H9 (cell line): ENCODE measurements at regions not wholly inside any gene's neighbourhood (a gene's known extent, or its start where the extent isn't known, plus 50 kb on each side); places are given as distances from the start of the nearest gene placed in this dataset.

Experiments
- DNase-seq: peaks from one replicate; pipeline ENCODE4 v3.0.0-alpha.2; 2017
- H2AFZ ChIP-seq: one replicate; pipeline ENCODE4 v1.6.1; 2013; ENCODE audit warnings: mild to moderate bottlenecking, low read length, control low read depth, moderate library complexity
- H2AK5ac ChIP-seq: 2 replicates; pipeline ENCODE4 v1.6.1; 2013; ENCODE audit warnings: low read length, control low read depth, mixed read lengths; ENCODE audit not compliant: insufficient read length
- H2BK120ac ChIP-seq: one replicate; pipeline ENCODE4 v1.6.1; 2013; ENCODE audit warnings: low read depth, mild to moderate bottlenecking, low read length, control low read depth, inconsistent platforms; ENCODE audit not compliant: poor library complexity, severe bottlenecking
- H2BK12ac ChIP-seq: 2 replicates; pipeline ENCODE4 v1.6.1; 2013; ENCODE audit warnings: low read length, control low read depth, mixed read lengths, low read depth; ENCODE audit not compliant: insufficient read length
- H2BK15ac ChIP-seq: 2 replicates; pipeline ENCODE4 v1.6.1; 2013; ENCODE audit warnings: low read depth, low read length, control low read depth
- H2BK20ac ChIP-seq: one replicate; pipeline ENCODE4 v1.6.1; 2013; ENCODE audit warnings: low read depth, mild to moderate bottlenecking, low read length, control low read depth, inconsistent platforms; ENCODE audit not compliant: poor library complexity, severe bottlenecking
- H2BK5ac ChIP-seq: 2 replicates; pipeline ENCODE4 v1.6.1; 2013; ENCODE audit warnings: low read length, control low read depth, mixed read lengths; ENCODE audit not compliant: insufficient read length
- H3K14ac ChIP-seq: 2 replicates; pipeline ENCODE4 v1.6.1; 2013; ENCODE audit warnings: low read length, control low read depth; ENCODE audit not compliant: insufficient read depth
- H3K18ac ChIP-seq: 2 replicates; pipeline ENCODE4 v1.6.1; 2013; ENCODE audit warnings: low read depth, mild to moderate bottlenecking, mixed read lengths, low read length, control low read depth; ENCODE audit not compliant: insufficient read length
- H3K23ac ChIP-seq: 2 replicates; pipeline ENCODE4 v1.6.1; 2013; ENCODE audit warnings: low read length, control low read depth, mixed read lengths, low read depth; ENCODE audit not compliant: insufficient read length
- H3K23me2 ChIP-seq: 2 replicates; pipeline ENCODE4 v1.6.1; 2013; ENCODE audit warnings: low read depth, mild to moderate bottlenecking, mixed read lengths, low read length, control low read depth; ENCODE audit not compliant: insufficient read length, poor library complexity, severe bottlenecking
- H3K27ac ChIP-seq: 2 replicates; pipeline ENCODE4 v1.5.1; 2013; ENCODE audit warnings: low read length, control low read depth, mixed read lengths, low read depth; ENCODE audit not compliant: insufficient read length
- H3K27me3 ChIP-seq: 2 replicates; pipeline ENCODE4 v1.6.1; 2013; ENCODE audit warnings: low read length, control low read depth, inconsistent platforms; ENCODE audit not compliant: insufficient read depth
- H3K4ac ChIP-seq: 2 replicates; pipeline ENCODE4 v1.6.1; 2013; ENCODE audit warnings: low read depth, mild to moderate bottlenecking, control low read depth, inconsistent platforms, low read length, moderate library complexity
- H3K4me1 ChIP-seq: 2 replicates; pipeline ENCODE4 v1.6.1; 2013; ENCODE audit warnings: low read length, control low read depth, inconsistent platforms; ENCODE audit not compliant: insufficient read depth
- H3K4me2 ChIP-seq: 2 replicates; pipeline ENCODE4 v1.6.1; 2013; ENCODE audit warnings: low read length, control low read depth, mixed read lengths; ENCODE audit not compliant: insufficient read length, insufficient read depth
- H3K56ac ChIP-seq: 2 replicates; pipeline ENCODE4 v1.6.1; 2013; ENCODE audit warnings: low read depth, mild to moderate bottlenecking, mixed read lengths, low read length, control low read depth; ENCODE audit not compliant: insufficient read length
- H3K79me1 ChIP-seq: 2 replicates; pipeline ENCODE4 v1.6.1; 2013; ENCODE audit warnings: low read depth, mild to moderate bottlenecking, moderate library complexity, low read length, control low read depth, inconsistent platforms; ENCODE audit not compliant: insufficient read depth, poor library complexity, severe bottlenecking
- H3K79me2 ChIP-seq: 2 replicates; pipeline ENCODE4 v1.6.1; 2013; ENCODE audit warnings: low read length, control low read depth, inconsistent platforms; ENCODE audit not compliant: insufficient read depth
- H3K9ac ChIP-seq: 2 replicates; pipeline ENCODE4 v1.6.1; 2013; ENCODE audit warnings: low read length, control low read depth, mixed read lengths; ENCODE audit not compliant: insufficient read length; ENCODE audit errors: extremely low read depth
- H3K9me3 ChIP-seq: one replicate; pipeline ENCODE4 v1.6.1; 2013; ENCODE audit warnings: low read depth, low read length, inconsistent platforms; ENCODE audit not compliant: control insufficient read depth
- H3T11ph ChIP-seq: one replicate; pipeline ENCODE4 v1.6.1; 2013; ENCODE audit warnings: mild to moderate bottlenecking, low read length, control low read depth, inconsistent platforms
- H4K20me1 ChIP-seq: one replicate; pipeline ENCODE4 v1.6.1; 2013; ENCODE audit not compliant: control insufficient read depth, insufficient read length, insufficient read depth
- H4K5ac ChIP-seq: 2 replicates; pipeline ENCODE4 v1.6.1; 2013; ENCODE audit warnings: low read depth, mild to moderate bottlenecking, mixed read lengths, low read length, control low read depth; ENCODE audit not compliant: insufficient read length
- H4K8ac ChIP-seq: replicated peaks from 2 replicates; pipeline ENCODE4 v1.6.1; 2013; ENCODE audit warnings: low read length, control low read depth, mixed read lengths, low read depth; ENCODE audit not compliant: insufficient read length
- H4K91ac ChIP-seq: 2 replicates; pipeline ENCODE4 v1.6.1; 2013; ENCODE audit warnings: low read depth, mild to moderate bottlenecking, moderate library complexity, mixed read lengths, low read length, control low read depth; ENCODE audit not compliant: insufficient read length
- H3K27ac Mint-ChIP-seq, 3 experiments: 2 replicates in 2 of 3; 3 replicates in 1 of 3; pipeline ENCODE4 v1.8.0; 2020 to 2021; ENCODE audit warnings: mixed read lengths in 3 of 3, mild to moderate bottlenecking in 1 of 3, moderate library complexity in 1 of 3
- H3K27me3 Mint-ChIP-seq: 2 replicates; pipeline ENCODE4 v1.8.0; 2021; ENCODE audit warnings: low read depth, mild to moderate bottlenecking, moderate library complexity, mixed read lengths
- H3K36me3 Mint-ChIP-seq, 3 experiments: 2 replicates in 2 of 3; 3 replicates in 1 of 3; pipeline ENCODE4 v1.8.0; 2020 to 2021; ENCODE audit warnings: low read depth in 3 of 3, mixed read lengths in 3 of 3; ENCODE audit not compliant: insufficient read depth in 1 of 3
- H3K4me1 Mint-ChIP-seq, 2 experiments: 2 replicates each; pipeline ENCODE4 v1.8.0; 2020; ENCODE audit warnings: mixed read lengths in 2 of 2
- H3K4me3 Mint-ChIP-seq, 2 experiments: 2 replicates in 1 of 2; 3 replicates in 1 of 2; pipeline ENCODE4 v1.8.0; 2020 to 2021; ENCODE audit warnings: mild to moderate bottlenecking in 2 of 2, mixed read lengths in 2 of 2, moderate library complexity in 1 of 2
- H3K9me3 Mint-ChIP-seq, 2 experiments: 2 replicates in 1 of 2; 3 replicates in 1 of 2; pipeline ENCODE4 v1.8.0; 2020; ENCODE audit warnings: mild to moderate bottlenecking in 2 of 2, mixed read lengths in 2 of 2, moderate library complexity in 1 of 2
- CTCF ChIP-seq: fragments of 200-600 bp; sonication (generic); conservative IDR thresholded peaks from 3 replicates; pipeline ENCODE4 v1.8.0; 2021; ENCODE audit warnings: antibody characterized with exemption, mild to moderate bottlenecking
- WGBS: extraction: QIAGEN DNeasy Blood & Tissue Kit; methylation state at CpG from one replicate; pipeline ENCODE4 v1.1.7; 2013; ENCODE audit warnings: missing lambda C conversion rate, low lambda C conversion rate, mixed read lengths; ENCODE audit not compliant: insufficient read length; ENCODE audit errors: extremely low coverage; 5-methylcytosine and 5-hydroxymethylcytosine counted together

- no peak for TF ChIP-seq CTCF
- H3K4me2 ChIP-seq = no peak overlapping the region
- H3T11ph ChIP-seq = no peak overlapping the region
- no peaks in the 10 kb centered on the region for H4K20me1 ChIP-seq
- H3K9ac ChIP-seq = no peak overlapping the region
- Mint-ChIP-seq H3K36me3 (no peaks in the 10 kb centered on the region), H3K27me3 (no peaks in the 10 kb centered on the region), H3K4me3 (no peak overlapping the region), H3K4me1 (no peaks in the 10 kb centered on the region), H3K9me3 (no peaks in the 10 kb centered on the region), H3K27ac (no peak overlapping the region)
- no peak overlapping the region for H4K8ac ChIP-seq
- no peak overlapping the region for H2BK20ac ChIP-seq
- no peak overlapping the region for H2AK5ac ChIP-seq
- H2BK12ac ChIP-seq = no peak overlapping the region
- H3K79me1 ChIP-seq = no peaks in the 10 kb centered on the region
- no peak overlapping the region for H3K4ac ChIP-seq
- no peak overlapping the region for H2AFZ ChIP-seq
- no peaks in the 10 kb centered on the region for H3K9me3 ChIP-seq
- no peaks in the 10 kb centered on the region for H3K79me2 ChIP-seq
- H2BK15ac ChIP-seq = no peak overlapping the region
- no peak overlapping the region for H4K91ac ChIP-seq
- H3K4me1 ChIP-seq = no peaks in the 10 kb centered on the region
- no CpG with 5 or more reads among the region's 1 CpG for WGBS
- no peak overlapping the region for H3K23ac ChIP-seq
- no peak overlapping the region for H4K5ac ChIP-seq
- no peak overlapping the region for H3K27ac ChIP-seq
- no peak overlapping the region for H3K14ac ChIP-seq
- no peak for DNase-seq
- H2BK5ac ChIP-seq = no peak overlapping the region
- no peak overlapping the region for H3K56ac ChIP-seq
- H3K23me2 ChIP-seq = no peaks in the 10 kb centered on the region
- H3K27me3 ChIP-seq = no peaks in the 10 kb centered on the region
- no peak overlapping the region for H2BK120ac ChIP-seq
- H3K18ac ChIP-seq = no peak overlapping the region
These were observed 132.1 kb upstream of the NEIL3 start for GRCh38 chr4:177177541-177178081.
